ENCODE measurements at regions not wholly inside any gene's neighbourhood (a gene's known extent, or its start where the extent isn't known, plus 50 kb on each side); places are given as distances from the start of the nearest gene placed in this dataset.
"Not testable (repeated sequence)": the region's sequence is repeated elsewhere in the genome, so short reads cannot be mapped to it uniquely, and the experiment has no call there.

GRCh38 chr5:124889850-124890249, 143.4 kb upstream of the ZNF608 start:
- Histone ChIP-seq H3K27me3 (ENCODE audit: control insufficient read depth in 3 of 3, insufficient read depth in 3 of 3, low read length in 3 of 3) (no peaks in the 10 kb centered on the region), H3K4me1 (ENCODE audit: control insufficient read depth in 3 of 3, insufficient read depth in 3 of 3, low read length in 3 of 3) (peaks cover 4 to 9% (median 8%) of the 10 kb centered on the region in 3 donors), H3K36me3 (ENCODE audit: control insufficient read depth in 3 of 3, insufficient read depth in 3 of 3, low read length in 3 of 3) (no peaks in the 10 kb centered on the region)

DNA sequence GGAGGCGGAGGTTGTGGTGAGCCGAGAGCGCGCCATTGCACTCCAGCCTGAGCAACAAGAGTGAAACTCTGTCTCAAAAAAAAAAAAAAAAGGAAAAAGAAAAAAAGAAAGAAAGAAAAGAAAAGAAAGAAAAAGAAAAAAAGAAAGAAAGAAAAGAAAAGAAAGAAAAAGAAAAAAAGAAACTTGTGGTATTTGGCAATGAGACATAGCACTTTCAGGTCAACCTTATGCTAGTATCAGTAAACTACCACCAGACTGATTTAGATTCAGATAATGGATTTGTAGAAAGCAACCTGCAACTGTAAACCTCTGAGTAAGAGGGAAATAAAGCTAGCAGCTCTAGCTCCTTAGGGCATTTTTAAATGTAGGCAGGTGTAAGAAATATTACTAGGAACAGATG, 144.0 kb upstream of the ZNF608 start:
- H3K36me3 ChIP-seq (ENCODE audit: control insufficient read depth in 3 of 3, insufficient read depth in 3 of 3, low read length in 3 of 3); H3K9ac ChIP-seq (ENCODE audit: low read depth in 1 of 3, low read length in 3 of 3); H3K27ac ChIP-seq (ENCODE audit: low read depth, low read length); H3K9me3 ChIP-seq (ENCODE audit: control insufficient read depth in 3 of 3, low read length in 3 of 3); H3K4me1 ChIP-seq (ENCODE audit: control insufficient read depth in 3 of 3, insufficient read depth in 3 of 3, low read length in 3 of 3); H3K4me3 ChIP-seq (ENCODE audit: low read length in 3 of 3); H3K27me3 ChIP-seq (ENCODE audit: control insufficient read depth in 3 of 3, insufficient read depth in 3 of 3, low read length in 3 of 3): not testable (repeated sequence)

More at GRCh38 chr5:124889850-124890249, 143.4 kb upstream of the ZNF608 start:
- no peak overlapping the region for H3K27ac ChIP-seq (ENCODE audit: low read depth, low read length)
- H3K4me3 ChIP-seq (ENCODE audit: low read length in 3 of 3), result no peak overlapping the region
- H3K9ac ChIP-seq (ENCODE audit: low read depth in 1 of 3, low read length in 3 of 3), result no peak overlapping the region
- H3K9me3 ChIP-seq (ENCODE audit: control insufficient read depth in 3 of 3, low read length in 3 of 3), result no peaks in the 10 kb centered on the region

GRCh38 chr5:124891179-124891578, 144.7 kb upstream of the ZNF608 start:
- Histone ChIP-seq H3K9me3 (ENCODE audit: control insufficient read depth in 3 of 3, low read length in 3 of 3) (no peaks in the 10 kb centered on the region), H3K27me3 (ENCODE audit: control insufficient read depth in 3 of 3, insufficient read depth in 3 of 3, low read length in 3 of 3) (no peaks in the 10 kb centered on the region), H3K4me3 (ENCODE audit: low read length in 3 of 3) (no peak overlapping the region), H3K27ac (ENCODE audit: low read depth, low read length) (no peak overlapping the region), H3K4me1 (ENCODE audit: control insufficient read depth in 3 of 3, insufficient read depth in 3 of 3, low read length in 3 of 3) (peaks cover 4 to 9% (median 8%) of the 10 kb centered on the region in 3 donors), H3K9ac (ENCODE audit: low read depth in 1 of 3, low read length in 3 of 3) (no peak overlapping the region), H3K36me3 (ENCODE audit: control insufficient read depth in 3 of 3, insufficient read depth in 3 of 3, low read length in 3 of 3) (no peaks in the 10 kb centered on the region)

DNA sequence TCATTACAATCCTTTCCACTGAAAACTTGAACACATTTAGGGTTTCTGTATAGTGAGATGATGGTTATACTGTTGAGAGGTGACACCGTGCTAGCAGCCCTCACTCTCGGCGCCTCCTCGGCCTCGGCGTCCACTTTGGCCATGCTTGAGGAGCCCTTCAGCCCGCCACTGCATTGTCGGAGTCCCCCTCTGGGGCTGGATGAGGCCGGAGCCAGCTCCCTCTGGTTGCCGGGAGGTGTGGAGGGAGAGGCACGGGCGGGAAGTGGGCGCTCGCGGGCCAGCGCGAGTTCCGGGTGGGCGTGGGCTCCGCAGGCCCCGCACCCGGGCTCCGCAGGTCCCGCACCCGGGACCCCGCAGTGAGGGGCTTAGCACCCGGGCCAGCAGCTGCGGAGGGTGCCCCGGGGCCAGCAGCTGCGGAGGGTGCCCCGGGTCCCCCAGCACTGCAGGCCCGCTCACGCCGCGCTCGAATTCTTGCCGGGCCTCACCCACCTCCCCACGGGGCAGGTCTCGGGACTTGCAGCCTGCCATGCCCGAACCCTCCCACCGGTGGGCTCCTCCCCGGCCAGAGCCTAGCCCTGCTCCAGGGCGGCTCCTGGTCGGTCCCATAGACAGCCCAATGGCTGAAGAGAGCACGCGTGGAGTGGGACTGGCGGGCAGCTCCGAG, 145.9 kb upstream of the ZNF608 start:
- Histone ChIP-seq H3K9me3 (ENCODE audit: control insufficient read depth in 3 of 3, low read length in 3 of 3) (no peaks in the 10 kb centered on the region), H3K27me3 (ENCODE audit: control insufficient read depth in 3 of 3, insufficient read depth in 3 of 3, low read length in 3 of 3) (no peaks in the 10 kb centered on the region), H3K9ac (ENCODE audit: low read depth in 1 of 3, low read length in 3 of 3) (no peak overlapping the region), H3K4me1 (ENCODE audit: control insufficient read depth in 3 of 3, insufficient read depth in 3 of 3, low read length in 3 of 3) (peaks cover 2 to 9% (median 8%) of the 10 kb centered on the region in 3 donors), H3K36me3 (ENCODE audit: control insufficient read depth in 3 of 3, insufficient read depth in 3 of 3, low read length in 3 of 3) (no peaks in the 10 kb centered on the region), H3K4me3 (ENCODE audit: low read length in 3 of 3) (no peak overlapping the region), H3K27ac (ENCODE audit: low read depth, low read length) (no peak overlapping the region)

DNA sequence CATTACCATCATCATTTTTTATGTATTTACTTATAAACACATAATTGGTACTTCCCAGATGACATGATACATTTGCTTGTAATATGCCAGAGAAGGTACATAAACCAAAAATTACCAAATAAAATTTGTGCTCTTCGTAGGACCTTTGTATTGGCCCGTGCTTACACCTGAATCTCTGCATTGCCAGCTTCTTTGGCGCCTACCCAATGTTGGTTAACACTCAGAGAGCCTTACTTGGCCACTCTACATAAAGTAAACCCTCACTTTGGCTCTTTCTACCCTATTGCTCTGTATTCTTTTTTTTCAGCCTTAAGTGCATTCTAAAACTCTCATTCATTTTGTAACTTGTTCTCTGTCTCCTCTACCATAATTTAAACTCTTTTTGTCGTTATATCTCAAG, 148.1 kb upstream of the ZNF608 start:
- no peak overlapping the region for H3K4me3 ChIP-seq (ENCODE audit: low read length in 3 of 3)
- H3K27me3 ChIP-seq (ENCODE audit: control insufficient read depth in 3 of 3, insufficient read depth in 3 of 3, low read length in 3 of 3), result no peaks in the 10 kb centered on the region
- no peak overlapping the region for H3K27ac ChIP-seq (ENCODE audit: low read depth, low read length)
- H3K9ac ChIP-seq (ENCODE audit: low read depth in 1 of 3, low read length in 3 of 3), result no peak overlapping the region
- H3K4me1 ChIP-seq (ENCODE audit: control insufficient read depth in 3 of 3, insufficient read depth in 3 of 3, low read length in 3 of 3), result peaks cover 0 to under 1% (median 0%) of the 10 kb centered on the region in 3 donors
- no peaks in the 10 kb centered on the region for H3K9me3 ChIP-seq (ENCODE audit: control insufficient read depth in 3 of 3, low read length in 3 of 3)
- H3K36me3 ChIP-seq (ENCODE audit: control insufficient read depth in 3 of 3, insufficient read depth in 3 of 3, low read length in 3 of 3), result no peaks in the 10 kb centered on the region

GRCh38 chr5:124895236-124895635, 148.8 kb upstream of the ZNF608 start:
- Histone ChIP-seq H3K36me3 (ENCODE audit: control insufficient read depth in 3 of 3, insufficient read depth in 3 of 3, low read length in 3 of 3) (no peaks in the 10 kb centered on the region), H3K27ac (ENCODE audit: low read depth, low read length) (no peak overlapping the region), H3K27me3 (ENCODE audit: control insufficient read depth in 3 of 3, insufficient read depth in 3 of 3, low read length in 3 of 3) (no peaks in the 10 kb centered on the region), H3K9ac (ENCODE audit: low read depth in 1 of 3, low read length in 3 of 3) (no peak overlapping the region), H3K9me3 (ENCODE audit: control insufficient read depth in 3 of 3, low read length in 3 of 3) (no peaks in the 10 kb centered on the region), H3K4me1 (ENCODE audit: control insufficient read depth in 3 of 3, insufficient read depth in 3 of 3, low read length in 3 of 3) (no peaks in the 10 kb centered on the region), H3K4me3 (ENCODE audit: low read length in 3 of 3) (no peak overlapping the region)

DNA sequence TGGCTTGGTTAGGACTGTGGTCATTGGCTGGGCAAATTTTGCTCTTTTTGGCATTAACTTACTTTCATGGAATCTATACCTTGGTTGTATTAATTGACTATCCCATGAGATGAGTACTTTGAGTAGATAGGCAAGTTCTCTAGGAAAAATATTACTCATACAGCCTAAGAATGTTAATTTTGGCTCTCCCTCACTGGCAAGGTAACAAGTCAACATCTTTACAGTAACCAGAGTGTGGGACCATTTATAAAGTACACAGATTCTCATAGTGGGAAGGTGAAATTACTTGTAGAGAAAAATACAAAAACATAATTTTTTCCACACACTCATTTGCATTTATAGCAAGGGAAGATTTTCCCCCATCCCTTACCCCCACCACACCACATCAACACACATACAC, 154.6 kb upstream of the ZNF608 start:
- H3K4me3 ChIP-seq (ENCODE audit: low read length in 3 of 3), result no peak overlapping the region
- no peak overlapping the region for H3K9ac ChIP-seq (ENCODE audit: low read depth in 1 of 3, low read length in 3 of 3)
- peaks cover 17 to 21% (median 19%) of the 10 kb centered on the region in 3 donors for H3K4me1 ChIP-seq (ENCODE audit: control insufficient read depth in 3 of 3, insufficient read depth in 3 of 3, low read length in 3 of 3)
- no peaks in the 10 kb centered on the region for H3K27me3 ChIP-seq (ENCODE audit: control insufficient read depth in 3 of 3, insufficient read depth in 3 of 3, low read length in 3 of 3)
- H3K36me3 ChIP-seq (ENCODE audit: control insufficient read depth in 3 of 3, insufficient read depth in 3 of 3, low read length in 3 of 3), result no peaks in the 10 kb centered on the region
- no peak overlapping the region for H3K27ac ChIP-seq (ENCODE audit: low read depth, low read length)
- no peaks in the 10 kb centered on the region for H3K9me3 ChIP-seq (ENCODE audit: control insufficient read depth in 3 of 3, low read length in 3 of 3)

GRCh38 chr5:124902097-124902821, 155.8 kb upstream of the ZNF608 start:
- Histone ChIP-seq H3K4me3 (ENCODE audit: low read length in 3 of 3) (no peak overlapping the region), H3K27ac (ENCODE audit: low read depth, low read length) (no peak overlapping the region), H3K9me3 (ENCODE audit: control insufficient read depth in 3 of 3, low read length in 3 of 3) (no peaks in the 10 kb centered on the region), H3K9ac (ENCODE audit: low read depth in 1 of 3, low read length in 3 of 3) (no peak overlapping the region), H3K36me3 (ENCODE audit: control insufficient read depth in 3 of 3, insufficient read depth in 3 of 3, low read length in 3 of 3) (no peaks in the 10 kb centered on the region), H3K4me1 (ENCODE audit: control insufficient read depth in 3 of 3, insufficient read depth in 3 of 3, low read length in 3 of 3) (peaks cover 29 to 31% (median 31%) of the 10 kb centered on the region in 3 donors), H3K27me3 (ENCODE audit: control insufficient read depth in 3 of 3, insufficient read depth in 3 of 3, low read length in 3 of 3) (no peaks in the 10 kb centered on the region)

DNA sequence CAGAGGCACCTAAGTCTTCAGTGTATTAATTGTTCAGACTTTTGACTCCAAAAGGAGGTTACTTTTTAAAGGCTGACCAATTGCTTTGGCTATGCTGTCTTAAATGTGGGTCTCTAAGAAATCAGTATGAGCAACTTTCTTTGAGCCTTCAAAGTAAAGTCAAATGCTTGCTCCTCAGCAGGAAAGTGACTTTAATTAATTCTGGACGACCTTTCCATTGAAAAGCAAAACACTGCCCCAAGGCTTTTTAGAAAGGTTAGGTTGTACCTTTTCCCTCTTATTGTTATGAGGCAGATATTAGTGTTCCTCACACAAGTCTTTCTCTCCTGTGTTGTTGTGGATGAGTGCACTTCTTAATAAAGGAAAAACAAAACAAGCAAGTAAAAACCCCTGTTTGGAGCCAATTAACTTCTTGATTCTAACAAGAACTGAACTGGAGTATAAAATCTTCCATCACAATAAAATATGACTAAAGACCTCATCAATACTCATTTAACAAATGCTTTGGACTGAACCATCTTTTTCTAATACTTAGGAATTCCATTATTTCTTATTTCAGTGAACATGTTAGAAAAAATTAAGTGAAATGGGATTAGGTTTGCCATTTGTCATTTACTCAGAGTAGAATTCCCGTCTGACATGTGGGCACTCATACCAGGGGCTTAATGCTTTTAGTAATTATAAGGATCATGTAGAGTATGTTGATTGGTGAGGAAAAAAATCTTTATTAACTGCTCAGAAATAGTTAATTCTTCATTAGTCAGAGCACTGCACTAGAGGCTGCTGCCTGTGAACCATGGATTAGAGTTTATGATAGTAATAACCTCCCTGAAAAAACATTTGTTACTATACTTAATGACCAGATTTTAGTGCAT, 159.1 kb upstream of the ZNF608 start:
- H3K4me3 ChIP-seq (ENCODE audit: low read length in 3 of 3), result no peak overlapping the region
- H3K27ac ChIP-seq (ENCODE audit: low read depth, low read length), result peak overlapping the region; percentile 89
- H3K9ac ChIP-seq (ENCODE audit: low read depth in 1 of 3, low read length in 3 of 3), result peak overlapping the region; percentile 59 to 71 (median 61)
- no peaks in the 10 kb centered on the region for H3K36me3 ChIP-seq (ENCODE audit: control insufficient read depth in 3 of 3, insufficient read depth in 3 of 3, low read length in 3 of 3)
- H3K9me3 ChIP-seq (ENCODE audit: control insufficient read depth in 3 of 3, low read length in 3 of 3), result no peaks in the 10 kb centered on the region
- H3K27me3 ChIP-seq (ENCODE audit: control insufficient read depth in 3 of 3, insufficient read depth in 3 of 3, low read length in 3 of 3), result no peaks in the 10 kb centered on the region
- H3K4me1 ChIP-seq (ENCODE audit: control insufficient read depth in 3 of 3, insufficient read depth in 3 of 3, low read length in 3 of 3), result peaks cover 34 to 47% (median 46%) of the 10 kb centered on the region in 3 donors
